ENCODE measurements at regions not wholly inside any gene's neighbourhood (a gene's known extent, or its start where the extent isn't known, plus 50 kb on each side); places are given as distances from the start of the nearest gene placed in this dataset.
"Not testable (repeated sequence)": the region's sequence is repeated elsewhere in the genome, so short reads cannot be mapped to it uniquely, and the experiment has no call there.

DNA sequence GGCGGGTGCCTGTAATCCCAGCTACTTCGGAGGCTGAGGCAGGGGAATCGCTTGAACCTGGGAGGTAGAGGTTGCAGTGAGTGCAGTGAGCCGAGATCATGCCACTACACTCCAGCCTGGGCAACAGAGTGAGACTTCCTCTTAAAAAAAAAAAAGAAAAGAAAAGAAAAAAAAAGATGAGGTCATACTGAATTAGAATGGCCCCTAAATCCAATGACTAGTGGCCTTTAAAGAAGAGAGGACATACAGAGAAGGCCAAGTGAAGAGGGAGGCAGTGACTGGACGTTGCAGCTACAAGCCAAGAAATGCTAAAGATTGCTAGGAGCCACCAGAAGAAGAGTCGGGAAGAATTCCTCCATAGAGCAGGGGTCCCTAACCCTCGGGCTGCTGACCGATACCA lies 76.9 kb upstream of the TIAM1 start:
- ChIA-PET CTCF (interaction anchor here (1.1 to 1.3 kb wide), 2 partner anchors 9 to 322 kb away, joined by 3 read pairs; no protein-coding TSS in a partner anchor), POLR2A (no interaction called here)
- no peak for TF ChIP-seq CTCF (IDR thresholded peaks at IDR 0.05; ENCODE audit: insufficient read depth, low read length, missing control alignments)
- no peak overlapping the region for H3K4me3 ChIP-seq (ENCODE audit: low read depth, low read length)
- no peak for DNase-seq (ENCODE audit: low read depth, low spot score)

DNA sequence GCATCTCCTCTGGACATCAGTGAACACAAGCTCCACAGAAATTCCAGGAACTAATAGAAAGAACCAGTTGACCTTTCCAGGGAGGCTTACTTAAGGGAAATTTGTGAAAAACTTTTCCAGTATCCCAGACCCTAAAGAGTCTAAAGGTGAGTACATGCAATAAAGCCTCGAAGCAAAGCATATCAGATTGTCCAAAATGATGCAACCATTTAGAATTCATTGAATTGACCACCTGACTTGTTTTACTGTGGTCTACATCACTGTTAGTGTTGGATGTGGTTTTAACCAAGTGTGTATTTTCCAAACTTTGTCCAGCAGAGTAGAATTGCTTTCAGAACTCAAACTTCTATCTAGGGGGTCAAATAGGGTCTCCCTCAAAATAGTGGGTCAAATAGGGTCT lies 76.3 kb upstream of the TIAM1 start:
- no peak for DNase-seq (ENCODE audit: low read depth, low spot score)
- ChIA-PET POLR2A (no interaction called here), CTCF (interaction anchor here (1.1 kb wide), 1 partner anchor 321 kb away, joined by 3 read pairs; no protein-coding TSS in a partner anchor)
- TF ChIP-seq CTCF (IDR thresholded peaks at IDR 0.05; ENCODE audit: insufficient read depth, low read length, missing control alignments) = no peak
- H3K4me3 ChIP-seq (ENCODE audit: low read depth, low read length) = no peak overlapping the region

DNA sequence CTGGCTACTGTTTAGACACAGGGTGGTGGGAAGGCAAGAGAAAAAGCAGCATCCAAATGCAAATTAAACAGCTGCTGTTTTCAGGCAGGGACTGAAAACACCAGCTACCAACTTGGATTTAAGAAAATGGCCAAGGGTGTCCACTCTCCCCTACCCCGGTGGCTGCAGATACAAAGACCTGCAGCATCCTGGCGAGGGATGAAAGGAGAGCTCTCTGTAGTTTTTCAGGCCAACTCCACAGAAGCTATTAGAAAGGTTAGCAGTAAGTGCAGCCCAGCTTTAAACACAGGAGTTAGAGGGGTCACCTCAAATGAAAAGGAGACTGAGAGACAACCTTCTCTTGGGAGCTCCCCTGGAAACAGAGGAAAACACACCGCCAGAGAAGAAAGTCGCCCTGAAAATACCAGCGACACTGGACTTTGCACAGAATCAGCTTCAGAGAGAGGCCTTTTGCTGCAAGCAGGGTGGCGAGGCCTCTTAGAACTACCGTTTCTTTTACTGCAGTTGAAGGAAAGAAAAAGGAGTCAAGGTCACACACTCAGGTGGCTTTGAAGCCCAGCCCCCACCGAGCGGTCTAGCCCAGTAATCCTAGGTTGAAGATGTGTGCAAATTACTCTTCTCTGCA lies 74.4 kb upstream of the TIAM1 start:
- H3K4me3 ChIP-seq (ENCODE audit: low read depth, low read length) = no peak overlapping the region
- CTCF ChIA-PET = no interaction called here
- no peak for TF ChIP-seq CTCF (IDR thresholded peaks at IDR 0.05; ENCODE audit: insufficient read depth, low read length, missing control alignments)
- DNase-seq (ENCODE audit: low read depth, low spot score) = no peak
- POLR2A ChIA-PET = no interaction called here

DNA sequence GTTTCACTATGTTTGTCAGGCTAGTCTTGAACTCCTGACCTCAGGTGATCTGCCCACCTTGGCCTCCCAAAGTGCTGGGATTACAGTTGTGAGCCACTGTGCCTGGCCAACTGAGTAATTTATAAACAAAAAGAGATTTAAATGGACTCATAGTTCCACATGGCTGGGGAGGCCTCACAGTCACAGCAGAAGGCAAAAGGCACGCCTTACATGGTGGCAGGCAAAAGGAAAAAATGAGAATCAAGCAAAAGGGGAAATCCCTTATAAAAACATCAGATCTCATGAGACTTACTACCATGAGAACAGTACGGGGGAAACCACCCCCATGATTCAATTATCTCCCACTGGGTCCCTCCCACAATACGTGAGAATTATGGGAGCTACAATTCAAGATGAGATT lies 73.2 kb upstream of the TIAM1 start:
- CTCF ChIA-PET, POLR2A ChIA-PET: not testable (repeated sequence)

DNA sequence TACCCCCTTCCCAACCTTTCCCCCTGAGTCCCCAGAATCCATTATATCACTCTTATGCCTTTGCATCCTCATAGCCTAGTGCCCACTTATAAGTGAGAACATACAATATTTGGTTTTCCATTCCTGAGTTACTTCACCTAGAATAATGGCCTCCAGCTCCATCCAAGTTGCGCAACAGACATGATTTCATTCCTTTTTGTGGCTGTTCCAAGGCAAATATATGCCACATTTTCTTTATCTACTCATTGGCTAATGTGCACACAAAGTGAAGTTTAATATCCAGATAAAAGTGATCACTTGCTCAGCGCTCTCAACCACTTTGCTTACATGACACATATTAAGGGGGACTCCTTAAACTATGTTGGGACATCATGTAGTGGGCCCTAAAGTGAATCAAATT lies 72.4 kb upstream of the TIAM1 start:
- TF ChIP-seq CTCF (IDR thresholded peaks at IDR 0.05; ENCODE audit: insufficient read depth, low read length, missing control alignments) = no peak
- no peak overlapping the region for H3K4me3 ChIP-seq (ENCODE audit: low read depth, low read length)
- ChIA-PET CTCF (interaction anchor here (1.7 kb wide), 1 partner anchor 164 kb away, joined by 4 read pairs; no protein-coding TSS in a partner anchor), POLR2A (no interaction called here)
- no peak for DNase-seq (ENCODE audit: low read depth, low spot score)

More for the DNA sequence above, 73.2 kb upstream of the TIAM1 start:
- DNase-seq (ENCODE audit: low read depth, low spot score); H3K4me3 ChIP-seq (ENCODE audit: low read depth, low read length): not testable (repeated sequence)

DNA sequence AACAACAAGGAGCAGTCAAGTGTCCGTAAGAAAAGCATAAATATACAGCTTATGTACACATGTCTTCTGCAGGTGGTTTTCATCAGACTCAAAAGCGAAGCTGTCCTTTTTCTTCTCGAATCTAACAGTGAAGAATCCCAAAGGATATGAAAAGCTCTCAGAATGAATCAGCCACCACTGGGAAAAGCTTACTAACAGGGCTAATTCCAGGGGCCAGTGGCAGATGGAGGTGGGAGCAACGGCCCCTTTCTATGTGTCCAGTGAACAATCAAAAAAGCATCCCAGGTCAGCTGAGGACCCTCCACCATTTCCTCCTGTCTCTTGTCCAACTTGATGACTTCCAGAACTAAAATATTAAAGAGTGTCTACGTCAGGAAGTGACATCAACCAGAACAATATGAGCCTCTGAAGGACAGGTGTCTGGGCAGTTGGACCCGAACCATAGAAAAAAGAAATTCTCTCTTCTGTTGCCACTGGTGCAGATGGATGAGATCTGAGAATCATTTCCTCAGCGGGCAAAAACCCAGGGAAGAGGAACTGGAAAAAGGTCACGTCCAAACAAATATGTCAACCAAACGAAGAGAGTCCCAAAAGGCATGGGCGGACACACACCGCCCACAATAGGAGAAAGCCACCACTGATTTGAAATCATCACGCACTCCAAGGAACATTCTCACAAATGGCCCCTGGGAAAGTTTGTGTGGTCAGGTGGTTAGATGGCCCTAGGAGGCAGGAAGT lies 70.4 kb upstream of the TIAM1 start:
- TF ChIP-seq CTCF (IDR thresholded peaks at IDR 0.05; ENCODE audit: insufficient read depth, low read length, missing control alignments) = no peak
- ChIA-PET POLR2A (no interaction called here), CTCF (interaction anchor here (1.7 kb wide), 1 partner anchor 166 kb away, joined by 4 read pairs; no protein-coding TSS in a partner anchor)
- no peak for DNase-seq (ENCODE audit: low read depth, low spot score)
- no peak overlapping the region for H3K4me3 ChIP-seq (ENCODE audit: low read depth, low read length)
